GM12864 (cell line): ENCODE measurements at regions not wholly inside any gene's neighbourhood (a gene's known extent, or its start where the extent isn't known, plus 50 kb on each side); places are given as distances from the start of the nearest gene placed in this dataset.

Experiments
- DNase-seq: peaks from one replicate; pipeline ENCODE4 v3.0.0-alpha.2; 2011; ENCODE audit warnings: low read depth
- H3K4me3 ChIP-seq: 2 replicates; pipeline ENCODE4 v1.5.1; 2011; ENCODE audit warnings: mild to moderate bottlenecking, low read depth, low read length, control low read depth
- CTCF ChIP-seq: IDR thresholded peaks from 2 replicates; pipeline ENCODE4 v1.5.1; 2011; ENCODE audit warnings: low read depth, mild to moderate bottlenecking, moderate library complexity, low read length, control low read depth, inconsistent platforms; ENCODE audit errors: missing control alignments

GRCh38 chr4:156584100-156584499 is 387.5 kb downstream of the PDGFC start:
- DNase-seq = no peak
- no peak overlapping the region for H3K4me3 ChIP-seq
- no peak for TF ChIP-seq CTCF

- no peak overlapping the region for H3K4me3 ChIP-seq
- DNase-seq = no peak
- no peak for TF ChIP-seq CTCF
Observed at GRCh38 chr4:156583265-156583664, 388.3 kb downstream of the PDGFC start.

- TF ChIP-seq CTCF = no peak
- DNase-seq = no peak
Observed at GRCh38 chr4:156581282-156582063, 390.1 kb downstream of the PDGFC start.

GRCh38 chr4:156578713-156579112 is 392.9 kb downstream of the PDGFC start:
- no peak for DNase-seq
- no peak for TF ChIP-seq CTCF
- no peak overlapping the region for H3K4me3 ChIP-seq

More at GRCh38 chr4:156581282-156582063, 390.1 kb downstream of the PDGFC start:
- no peak overlapping the region for H3K4me3 ChIP-seq

GRCh38 chr4:156578005-156578404 is 393.6 kb downstream of the PDGFC start:
- H3K4me3 ChIP-seq = no peak overlapping the region
- DNase-seq = no peak
- TF ChIP-seq CTCF = no peak

- H3K4me3 ChIP-seq = no peak overlapping the region
- DNase-seq = no peak
- no peak for TF ChIP-seq CTCF
Observed at GRCh38 chr4:156576946-156577345, 394.7 kb downstream of the PDGFC start.

GRCh38 chr4:156575430-156576073 is 396.0 kb downstream of the PDGFC start:
- DNase-seq = no peak
- no peak overlapping the region for H3K4me3 ChIP-seq
- no peak for TF ChIP-seq CTCF
